ENCODE measurements at regions not wholly inside any gene's neighbourhood (a gene's known extent, or its start where the extent isn't known, plus 50 kb on each side); places are given as distances from the start of the nearest gene placed in this dataset.

DNA sequence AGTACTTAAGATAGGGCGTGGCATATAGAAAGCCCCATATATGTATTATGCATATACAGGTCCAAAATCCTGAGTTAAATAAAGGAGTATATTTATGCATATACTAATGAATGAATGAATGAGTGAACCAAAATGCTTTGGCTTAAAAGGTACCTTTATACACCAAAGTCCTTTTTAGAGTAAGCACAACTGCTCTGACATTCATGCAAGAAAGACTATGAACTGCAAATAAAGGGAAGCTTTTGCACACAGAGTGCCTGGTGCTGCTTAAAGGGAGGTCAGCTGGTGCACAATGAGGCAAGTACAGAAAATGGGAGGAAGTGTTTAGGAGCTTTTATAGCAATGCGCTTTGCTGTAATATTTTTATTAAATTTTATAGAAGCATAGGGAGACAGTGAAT lies 214.0 kb downstream of the KLF13 start:
- ChIA-PET CTCF (interaction anchor here (0.5 kb wide), 1 partner anchor 9 kb away, joined by 5 read pairs; no protein-coding TSS in a partner anchor), POLR2A (no interaction called here)
- Mint-ChIP-seq H3K27ac (ENCODE audit: unreplicated experiment) (no peak overlapping the region), H3K4me1 (ENCODE audit: low read depth, unreplicated experiment) (no peaks in the 10 kb centered on the region), H3K9me3 (ENCODE audit: unreplicated experiment) (no peaks in the 10 kb centered on the region), H3K4me3 (ENCODE audit: unreplicated experiment) (no peak overlapping the region), H3K27me3 (ENCODE audit: insufficient read depth, unreplicated experiment) (peaks cover 22% of the 10 kb centered on the region), H3K36me3 (ENCODE audit: insufficient read depth, unreplicated experiment) (no peaks in the 10 kb centered on the region)
- no TSS peak for BruUV-seq (replicated peaks)
- intact Hi-C loops (cut with micrococcal nuclease; ENCODE audit: unreplicated experiment): no loop called here
- TF ChIP-seq, protein P1, sequence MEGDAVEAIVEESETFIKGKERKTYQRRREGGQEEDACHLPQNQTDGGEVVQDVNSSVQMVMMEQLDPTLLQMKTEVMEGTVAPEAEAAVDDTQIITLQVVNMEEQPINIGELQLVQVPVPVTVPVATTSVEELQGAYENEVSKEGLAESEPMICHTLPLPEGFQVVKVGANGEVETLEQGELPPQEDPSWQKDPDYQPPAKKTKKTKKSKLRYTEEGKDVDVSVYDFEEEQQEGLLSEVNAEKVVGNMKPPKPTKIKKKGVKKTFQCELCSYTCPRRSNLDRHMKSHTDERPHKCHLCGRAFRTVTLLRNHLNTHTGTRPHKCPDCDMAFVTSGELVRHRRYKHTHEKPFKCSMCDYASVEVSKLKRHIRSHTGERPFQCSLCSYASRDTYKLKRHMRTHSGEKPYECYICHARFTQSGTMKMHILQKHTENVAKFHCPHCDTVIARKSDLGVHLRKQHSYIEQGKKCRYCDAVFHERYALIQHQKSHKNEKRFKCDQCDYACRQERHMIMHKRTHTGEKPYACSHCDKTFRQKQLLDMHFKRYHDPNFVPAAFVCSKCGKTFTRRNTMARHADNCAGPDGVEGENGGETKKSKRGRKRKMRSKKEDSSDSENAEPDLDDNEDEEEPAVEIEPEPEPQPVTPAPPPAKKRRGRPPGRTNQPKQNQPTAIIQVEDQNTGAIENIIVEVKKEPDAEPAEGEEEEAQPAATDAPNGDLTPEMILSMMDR (IDR thresholded peaks at IDR 0.05; ENCODE audit: insufficient read depth in 1 of 2, low read depth in 1 of 2, low read length in 1 of 2, severe bottlenecking in 1 of 2, unreplicated experiment in 1 of 2): no peak
- H3K9me3 ChIP-seq: no peaks in the 10 kb centered on the region
- no peaks in the 10 kb centered on the region for H3K27me3 ChIP-seq (replicated peaks; ENCODE audit: control insufficient read depth, insufficient read depth, low read length)
- no peaks in the 10 kb centered on the region for H3K4me1 ChIP-seq
- DNase-seq: no peak
- H3K4me3 ChIP-seq (ENCODE audit: low read depth, low read length): no peak overlapping the region
- H3K36me3 ChIP-seq (ENCODE audit: control insufficient read depth, insufficient read depth, low read length): no peaks in the 10 kb centered on the region

DNA sequence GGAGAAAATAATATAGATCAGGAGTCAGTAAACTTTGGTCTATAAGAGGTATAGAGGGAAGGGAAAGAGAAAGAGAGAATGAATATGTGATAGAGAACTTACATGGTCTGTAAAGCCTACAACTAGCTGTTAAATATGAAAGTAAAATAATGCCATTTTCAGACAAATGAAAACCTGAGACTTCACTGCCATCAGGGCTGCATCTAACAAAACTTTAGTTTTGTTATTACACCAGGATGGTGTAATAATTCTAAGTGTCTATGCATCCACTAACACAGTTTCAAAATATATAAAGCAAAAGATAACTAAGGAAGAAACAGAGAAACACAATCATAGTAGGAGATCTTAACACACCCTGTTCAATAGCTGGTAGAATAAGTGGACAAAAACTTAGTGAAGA lies 217.7 kb downstream of the KLF13 start:
- intact Hi-C loops (cut with micrococcal nuclease; ENCODE audit: unreplicated experiment): no loop called here
- H3K9me3 ChIP-seq: no peaks in the 10 kb centered on the region
- H3K9me3 Mint-ChIP-seq (ENCODE audit: unreplicated experiment): no peaks in the 10 kb centered on the region
- H3K4me3 Mint-ChIP-seq (ENCODE audit: unreplicated experiment): no peak overlapping the region
- no peaks in the 10 kb centered on the region for H3K36me3 ChIP-seq (ENCODE audit: control insufficient read depth, insufficient read depth, low read length)
- H3K4me1 Mint-ChIP-seq (ENCODE audit: low read depth, unreplicated experiment): no peaks in the 10 kb centered on the region
- no peak overlapping the region for H3K27ac Mint-ChIP-seq (ENCODE audit: unreplicated experiment)
- no peak for DNase-seq
- peaks cover 22% of the 10 kb centered on the region for H3K27me3 Mint-ChIP-seq (ENCODE audit: insufficient read depth, unreplicated experiment)
- no peaks in the 10 kb centered on the region for H3K4me1 ChIP-seq
- POLR2A ChIA-PET: no interaction called here
- CTCF ChIA-PET: no interaction called here
- TF ChIP-seq, protein P1 (IDR thresholded peaks at IDR 0.05; ENCODE audit: insufficient read depth in 1 of 2, low read depth in 1 of 2, low read length in 1 of 2, severe bottlenecking in 1 of 2, unreplicated experiment in 1 of 2): no peak
- no TSS peak for BruUV-seq (replicated peaks)
- H3K27me3 ChIP-seq (replicated peaks; ENCODE audit: control insufficient read depth, insufficient read depth, low read length): no peaks in the 10 kb centered on the region
- H3K4me3 ChIP-seq (ENCODE audit: low read depth, low read length): no peak overlapping the region
- H3K36me3 Mint-ChIP-seq (ENCODE audit: insufficient read depth, unreplicated experiment): no peaks in the 10 kb centered on the region

DNA sequence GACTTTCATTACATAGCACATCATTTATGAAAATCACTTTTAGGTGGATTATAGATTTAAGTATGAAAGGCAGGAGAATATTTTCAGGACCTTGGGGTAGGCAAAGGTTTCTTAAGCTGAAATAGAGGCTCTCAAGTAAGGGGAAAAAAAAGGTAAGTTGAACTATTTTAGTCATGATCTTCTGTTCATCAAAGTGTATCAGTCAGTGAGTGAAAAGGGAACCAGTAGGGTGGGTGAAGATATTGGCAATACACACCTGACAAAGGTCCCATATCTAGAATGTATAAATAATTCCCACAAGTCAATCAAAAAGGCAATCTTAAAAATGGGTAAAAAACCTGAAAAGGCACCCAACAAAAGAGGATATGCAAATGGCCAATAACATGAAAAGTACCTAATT lies 218.6 kb downstream of the KLF13 start:
- no peak overlapping the region for H3K27ac Mint-ChIP-seq (ENCODE audit: unreplicated experiment)
- intact Hi-C loops (cut with micrococcal nuclease; ENCODE audit: unreplicated experiment): no loop called here
- Histone ChIP-seq H3K36me3 (ENCODE audit: control insufficient read depth, insufficient read depth, low read length) (no peaks in the 10 kb centered on the region), H3K9me3 (no peaks in the 10 kb centered on the region), H3K4me1 (no peaks in the 10 kb centered on the region), H3K27me3 (replicated peaks; ENCODE audit: control insufficient read depth, insufficient read depth, low read length) (no peaks in the 10 kb centered on the region), H3K4me3 (ENCODE audit: low read depth, low read length) (no peak overlapping the region)
- POLR2A ChIA-PET: no interaction called here
- TF ChIP-seq, protein P1 (IDR thresholded peaks at IDR 0.05; ENCODE audit: insufficient read depth in 1 of 2, low read depth in 1 of 2, low read length in 1 of 2, severe bottlenecking in 1 of 2, unreplicated experiment in 1 of 2): no peak
- H3K4me1 Mint-ChIP-seq (ENCODE audit: low read depth, unreplicated experiment): no peaks in the 10 kb centered on the region
- BruUV-seq (replicated peaks): no TSS peak
- DNase-seq: no peak
- H3K27me3 Mint-ChIP-seq (ENCODE audit: insufficient read depth, unreplicated experiment): peaks cover 25% of the 10 kb centered on the region
- CTCF ChIA-PET: no interaction called here
- no peaks in the 10 kb centered on the region for H3K36me3 Mint-ChIP-seq (ENCODE audit: insufficient read depth, unreplicated experiment)
- H3K4me3 Mint-ChIP-seq (ENCODE audit: unreplicated experiment): no peak overlapping the region
- no peaks in the 10 kb centered on the region for H3K9me3 Mint-ChIP-seq (ENCODE audit: unreplicated experiment)
